Hepatocyte (in vitro differentiated cells): ENCODE measurements at regions not wholly inside any gene's neighbourhood (a gene's known extent, or its start where the extent isn't known, plus 50 kb on each side); places are given as distances from the start of the nearest gene placed in this dataset.
A peak's percentile ranks its signal among the peaks of the same experiment; 100 is the strongest.

Experiments
- DNase-seq: peaks from one replicate; pipeline ENCODE4 v3.0.0-alpha.2; 2016; ENCODE audit warnings: low spot score
- H2AFZ ChIP-seq: fragments of 200-600 bp; sonication (generic); 2 replicates; pipeline ENCODE4 v1.6.0; 2016; ENCODE audit warnings: antibody characterized with exemption, mild to moderate bottlenecking
- H3K27ac ChIP-seq: fragments of 200-600 bp; sonication (generic); 2 replicates; pipeline ENCODE4 v1.5.1; 2016; ENCODE audit warnings: mild to moderate bottlenecking
- H3K27me3 ChIP-seq: fragments of 200-600 bp; sonication (generic); 2 replicates; pipeline ENCODE4 v1.6.1; 2016
- H3K36me3 ChIP-seq: fragments of 200-600 bp; sonication (generic); replicated peaks from 2 replicates; pipeline ENCODE4 v1.5.1; 2016; ENCODE audit warnings: low read depth; ENCODE audit not compliant: insufficient read depth
- H3K4me1 ChIP-seq: fragments of 200-600 bp; sonication (generic); 2 replicates; pipeline ENCODE4 v1.5.1; 2016; ENCODE audit warnings: mild to moderate bottlenecking, moderate library complexity; ENCODE audit not compliant: insufficient read depth
- H3K4me2 ChIP-seq: fragments of 200-600 bp; sonication (generic); 2 replicates; pipeline ENCODE4 v1.6.0; 2016
- H3K4me3 ChIP-seq: fragments of 200-600 bp; sonication (generic); 2 replicates; pipeline ENCODE4 v1.5.1; 2016; ENCODE audit warnings: mild to moderate bottlenecking
- H3K79me2 ChIP-seq: fragments of 200-600 bp; sonication (generic); 2 replicates; pipeline ENCODE4 v1.6.0; 2017; ENCODE audit warnings: mild to moderate bottlenecking
- H3K9me2 ChIP-seq: fragments of 200-600 bp; sonication (generic); replicated peaks from 2 replicates; pipeline ENCODE4 v1.6.0; 2017; ENCODE audit warnings: mild to moderate bottlenecking; ENCODE audit not compliant: insufficient read depth
- H3K9me3 ChIP-seq: fragments of 200-600 bp; sonication (generic); 2 replicates; pipeline ENCODE4 v1.5.1; 2016; ENCODE audit warnings: low read depth, mild to moderate bottlenecking
- H4K20me1 ChIP-seq: fragments of 200-600 bp; sonication (generic); 2 replicates; pipeline ENCODE4 v1.6.0; 2016; ENCODE audit warnings: mild to moderate bottlenecking; ENCODE audit not compliant: insufficient read depth, poor library complexity, severe bottlenecking
- EZH2 ChIP-seq: fragments of 200-600 bp; sonication (generic); IDR thresholded peaks from 2 replicates; pipeline ENCODE4 v1.6.1; 2016; ENCODE audit warnings: antibody characterized with exemption, mild to moderate bottlenecking, borderline replicate concordance
- EZH2phosphoT487 ChIP-seq: fragments of 200-600 bp; sonication (generic); IDR thresholded peaks from one replicate; pipeline ENCODE4 v1.6.1; 2018; ENCODE audit warnings: antibody characterized with exemption, mild to moderate bottlenecking, low read depth, moderate library complexity; ENCODE audit not compliant: unreplicated experiment, severe bottlenecking
- WGBS: methylation state at CpG from one replicate; pipeline ENCODE4 v1.1.6; 2016; ENCODE audit warnings: low lambda C conversion rate; ENCODE audit errors: missing lambda C conversion rate; 5-methylcytosine and 5-hydroxymethylcytosine counted together
- TF ChIP-seq, protein P1 (sequence below): fragments of 200-600 bp; sonication (generic); IDR thresholded peaks from 2 replicates; pipeline ENCODE4 v1.5.1; 2016; ENCODE audit warnings: antibody characterized with exemption, mild to moderate bottlenecking; ENCODE audit not compliant: poor library complexity

DNA sequence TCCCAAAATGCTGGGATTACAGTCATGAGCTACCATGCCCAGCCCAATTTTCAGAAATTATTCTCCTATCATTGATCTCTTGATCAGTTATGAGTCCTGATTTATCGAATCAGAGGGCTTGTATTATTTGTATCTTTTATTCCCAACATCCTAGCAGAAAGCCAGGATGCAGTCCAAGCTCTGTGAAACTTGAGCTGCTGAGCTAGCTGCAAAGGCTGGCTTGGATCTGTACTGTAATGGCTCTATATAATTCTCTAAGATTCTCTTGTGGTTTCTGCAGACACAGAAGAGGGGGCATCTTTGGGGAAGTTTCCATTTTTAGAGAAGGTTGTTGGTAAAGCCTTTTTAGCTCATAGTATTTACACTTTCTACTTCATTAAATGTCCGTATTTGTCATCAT lies 227.1 kb downstream of the MAP2K4 start:
- DNase-seq = peak; percentile 33
- Histone ChIP-seq H3K4me3 (no peak overlapping the region), H3K79me2 (no peaks in the 10 kb centered on the region), H3K36me3 (no peaks in the 10 kb centered on the region), H3K4me1 (no peaks in the 10 kb centered on the region), H3K9me3 (no peaks in the 10 kb centered on the region), H3K27ac (no peak overlapping the region), H3K4me2 (no peak overlapping the region), H2AFZ (no peak overlapping the region), H3K27me3 (no peaks in the 10 kb centered on the region), H3K9me2 (no peaks in the 10 kb centered on the region), H4K20me1 (no peaks in the 10 kb centered on the region)
- WGBS = 72% methylated on average over 2 of the region's 2 CpGs
- TF ChIP-seq EZH2 = no peak
- no peak for TF ChIP-seq EZH2phosphoT487
- TF ChIP-seq, protein P1, sequence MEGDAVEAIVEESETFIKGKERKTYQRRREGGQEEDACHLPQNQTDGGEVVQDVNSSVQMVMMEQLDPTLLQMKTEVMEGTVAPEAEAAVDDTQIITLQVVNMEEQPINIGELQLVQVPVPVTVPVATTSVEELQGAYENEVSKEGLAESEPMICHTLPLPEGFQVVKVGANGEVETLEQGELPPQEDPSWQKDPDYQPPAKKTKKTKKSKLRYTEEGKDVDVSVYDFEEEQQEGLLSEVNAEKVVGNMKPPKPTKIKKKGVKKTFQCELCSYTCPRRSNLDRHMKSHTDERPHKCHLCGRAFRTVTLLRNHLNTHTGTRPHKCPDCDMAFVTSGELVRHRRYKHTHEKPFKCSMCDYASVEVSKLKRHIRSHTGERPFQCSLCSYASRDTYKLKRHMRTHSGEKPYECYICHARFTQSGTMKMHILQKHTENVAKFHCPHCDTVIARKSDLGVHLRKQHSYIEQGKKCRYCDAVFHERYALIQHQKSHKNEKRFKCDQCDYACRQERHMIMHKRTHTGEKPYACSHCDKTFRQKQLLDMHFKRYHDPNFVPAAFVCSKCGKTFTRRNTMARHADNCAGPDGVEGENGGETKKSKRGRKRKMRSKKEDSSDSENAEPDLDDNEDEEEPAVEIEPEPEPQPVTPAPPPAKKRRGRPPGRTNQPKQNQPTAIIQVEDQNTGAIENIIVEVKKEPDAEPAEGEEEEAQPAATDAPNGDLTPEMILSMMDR = no peak

DNA sequence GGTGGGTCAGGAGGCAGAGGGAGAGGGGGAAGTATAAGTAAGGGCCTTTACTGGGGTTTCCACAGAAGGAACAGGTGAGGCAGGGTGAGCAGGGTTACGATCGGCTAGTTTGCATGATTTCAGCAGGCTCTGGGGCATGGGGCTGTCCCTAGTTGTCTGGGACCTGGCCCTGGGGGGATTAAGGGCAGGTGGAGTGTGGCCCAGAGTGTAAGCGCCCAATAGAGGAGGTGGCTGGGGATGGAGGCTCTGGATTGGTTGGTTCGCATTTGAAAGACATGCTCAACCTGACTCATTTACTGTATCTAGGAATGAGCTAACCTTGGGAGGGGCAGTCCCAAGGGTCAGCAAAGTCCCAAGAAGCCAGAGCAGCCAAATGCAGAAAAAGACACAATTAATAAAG lies 230.3 kb downstream of the MAP2K4 start:
- Histone ChIP-seq H3K4me3 (no peak overlapping the region), H3K9me2 (no peaks in the 10 kb centered on the region), H2AFZ (no peak overlapping the region), H3K4me1 (no peaks in the 10 kb centered on the region), H3K9me3 (no peaks in the 10 kb centered on the region), H3K4me2 (no peak overlapping the region), H3K79me2 (no peaks in the 10 kb centered on the region), H3K27me3 (no peaks in the 10 kb centered on the region), H4K20me1 (no peaks in the 10 kb centered on the region), H3K36me3 (no peaks in the 10 kb centered on the region), H3K27ac (no peak overlapping the region)
- TF ChIP-seq EZH2 (no peak), EZH2phosphoT487 (no peak)
- TF ChIP-seq, protein P1 = no peak
- no peak for DNase-seq
- WGBS = 89% methylated on average over 4 of the region's 4 CpGs

DNA sequence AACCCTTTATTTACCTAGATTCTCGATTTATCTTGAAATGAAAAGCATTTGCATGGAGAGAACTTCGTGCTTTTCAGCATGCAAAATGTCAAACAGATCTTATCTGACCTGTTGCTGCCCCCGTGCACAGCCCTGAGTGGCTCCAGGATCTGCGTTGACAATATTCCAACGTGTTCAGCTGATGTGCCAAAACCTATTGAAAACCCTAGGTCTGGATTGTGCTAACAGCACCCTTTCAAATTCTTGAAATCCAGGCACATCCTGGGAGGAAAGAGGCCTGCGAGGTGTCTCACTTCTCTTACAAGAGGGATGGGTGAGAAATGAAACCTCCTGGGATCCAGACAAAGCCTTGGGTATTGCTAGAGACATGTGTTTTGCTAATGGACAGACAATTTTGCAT lies 231.8 kb downstream of the MAP2K4 start:
- H3K36me3 ChIP-seq = no peaks in the 10 kb centered on the region
- TF ChIP-seq EZH2 = no peak
- TF ChIP-seq EZH2phosphoT487 = no peak
- TF ChIP-seq, protein P1 = no peak
- H4K20me1 ChIP-seq = no peaks in the 10 kb centered on the region
- H3K27me3 ChIP-seq = no peaks in the 10 kb centered on the region
- no peak overlapping the region for H3K4me2 ChIP-seq
- no peak for DNase-seq
- no peaks in the 10 kb centered on the region for H3K79me2 ChIP-seq
- H3K4me3 ChIP-seq = no peak overlapping the region
- H3K9me3 ChIP-seq = no peaks in the 10 kb centered on the region
- H3K9me2 ChIP-seq = no peaks in the 10 kb centered on the region
- H3K27ac ChIP-seq = no peak overlapping the region
- H3K4me1 ChIP-seq = no peaks in the 10 kb centered on the region
- H2AFZ ChIP-seq = no peak overlapping the region
- 44% methylated on average over 6 of the region's 6 CpGs for WGBS

DNA sequence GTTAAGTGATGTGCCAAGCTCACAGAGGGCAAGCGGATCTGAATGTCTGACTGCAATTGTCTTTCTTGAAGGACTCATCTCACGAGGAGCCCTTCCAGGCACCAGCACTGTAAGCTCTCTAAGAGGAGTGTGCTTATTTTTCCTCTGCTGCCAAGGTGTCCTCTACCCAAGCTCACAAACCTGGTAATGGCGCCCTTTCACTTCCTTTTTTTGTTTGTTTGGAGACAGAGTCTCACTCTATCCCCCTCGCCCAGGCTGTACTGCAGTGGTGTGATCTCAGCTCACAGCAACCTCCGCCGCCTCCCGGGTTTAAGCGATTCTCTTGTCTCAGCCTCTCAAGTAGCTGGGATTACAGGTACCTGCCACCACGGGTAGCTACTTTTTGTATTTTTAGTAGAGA lies 233.8 kb downstream of the MAP2K4 start:
- Histone ChIP-seq H3K9me2 (no peaks in the 10 kb centered on the region), H3K4me1 (no peaks in the 10 kb centered on the region), H3K27me3 (no peaks in the 10 kb centered on the region), H3K4me2 (no peak overlapping the region), H3K9me3 (no peaks in the 10 kb centered on the region), H2AFZ (no peak overlapping the region), H3K27ac (no peak overlapping the region), H4K20me1 (no peaks in the 10 kb centered on the region), H3K36me3 (no peaks in the 10 kb centered on the region), H3K4me3 (no peak overlapping the region), H3K79me2 (no peaks in the 10 kb centered on the region)
- no peak for DNase-seq
- WGBS = 91% methylated on average over 9 of the region's 9 CpGs
- TF ChIP-seq EZH2phosphoT487 (no peak), EZH2 (no peak)
- TF ChIP-seq, protein P1 = no peak
